ENCODE measurements at regions not wholly inside any gene's neighbourhood (a gene's known extent, or its start where the extent isn't known, plus 50 kb on each side); places are given as distances from the start of the nearest gene placed in this dataset.

DNA sequence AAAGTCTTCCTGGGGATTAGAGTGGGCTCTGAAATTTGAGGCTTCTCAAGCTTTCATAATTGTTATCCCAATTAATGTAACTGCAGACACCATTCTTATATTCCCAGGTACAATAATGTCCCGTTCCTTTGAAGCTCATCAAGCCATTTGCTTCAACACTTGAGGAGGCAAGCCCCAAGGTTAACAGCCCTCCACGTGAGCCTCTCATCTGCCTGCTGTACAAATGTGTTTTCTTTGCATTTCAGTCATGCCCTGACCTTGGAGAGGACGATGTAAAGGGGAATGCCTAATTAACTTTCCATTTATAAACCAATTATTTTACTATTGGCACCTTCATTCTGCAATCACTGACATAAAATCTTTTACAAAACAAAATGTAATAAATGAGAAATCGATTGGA lies 106.3 kb downstream of the SETD4 start:
- no peak for TF ChIP-seq CTCF (IDR thresholded peaks at IDR 0.05; ENCODE audit: low read depth, low read length, poor library complexity, severe bottlenecking)
- TF ChIP-seq EZH2phosphoT487 (IDR thresholded peaks at IDR 0.05; ENCODE audit: borderline replicate concordance, low read length) = no peak

All from DOHH2 (cell line).